Activated naive CD4-positive, alpha-beta T cell treated with anti-CD3 and anti-CD28 coated beads, Interleukin-2, amount 10 ng/mL, durations not matched to agents 7 days and 5 days (primary cell): ENCODE measurements at regions not wholly inside any gene's neighbourhood (a gene's known extent, or its start where the extent isn't known, plus 50 kb on each side); places are given as distances from the start of the nearest gene placed in this dataset.

Experiments used
- CTCF ChIA-PET: fragments of 350-600 bp; sonication (Branson Sonifier 250); formaldehyde crosslinking; loops from one replicate; lab custom pipeline; 2021; ENCODE audit warnings: antibody characterized with exemption; lab: Charles Lee
- DNase-seq: peaks from one replicate; pipeline ENCODE4 v3.0.0-alpha.2; 2020
- H3K27ac Mint-ChIP-seq: one replicate; pipeline ENCODE4 v1.8.0; 2021; ENCODE audit warnings: mild to moderate bottlenecking, moderate library complexity, mixed read lengths
- H3K27me3 Mint-ChIP-seq: one replicate; pipeline ENCODE4 v1.8.0; 2021; ENCODE audit warnings: mild to moderate bottlenecking, mixed read lengths
- H3K36me3 Mint-ChIP-seq: one replicate; pipeline ENCODE4 v1.8.0; 2021; ENCODE audit warnings: mixed read lengths
- H3K4me1 Mint-ChIP-seq: one replicate; pipeline ENCODE4 v1.8.0; 2021; ENCODE audit warnings: mixed read lengths
- H3K4me3 Mint-ChIP-seq: one replicate; pipeline ENCODE4 v1.8.0; 2021; ENCODE audit warnings: mild to moderate bottlenecking, moderate library complexity, mixed read lengths
- H3K9me3 Mint-ChIP-seq: one replicate; pipeline ENCODE4 v1.8.0; 2021; ENCODE audit warnings: mixed read lengths

DNA sequence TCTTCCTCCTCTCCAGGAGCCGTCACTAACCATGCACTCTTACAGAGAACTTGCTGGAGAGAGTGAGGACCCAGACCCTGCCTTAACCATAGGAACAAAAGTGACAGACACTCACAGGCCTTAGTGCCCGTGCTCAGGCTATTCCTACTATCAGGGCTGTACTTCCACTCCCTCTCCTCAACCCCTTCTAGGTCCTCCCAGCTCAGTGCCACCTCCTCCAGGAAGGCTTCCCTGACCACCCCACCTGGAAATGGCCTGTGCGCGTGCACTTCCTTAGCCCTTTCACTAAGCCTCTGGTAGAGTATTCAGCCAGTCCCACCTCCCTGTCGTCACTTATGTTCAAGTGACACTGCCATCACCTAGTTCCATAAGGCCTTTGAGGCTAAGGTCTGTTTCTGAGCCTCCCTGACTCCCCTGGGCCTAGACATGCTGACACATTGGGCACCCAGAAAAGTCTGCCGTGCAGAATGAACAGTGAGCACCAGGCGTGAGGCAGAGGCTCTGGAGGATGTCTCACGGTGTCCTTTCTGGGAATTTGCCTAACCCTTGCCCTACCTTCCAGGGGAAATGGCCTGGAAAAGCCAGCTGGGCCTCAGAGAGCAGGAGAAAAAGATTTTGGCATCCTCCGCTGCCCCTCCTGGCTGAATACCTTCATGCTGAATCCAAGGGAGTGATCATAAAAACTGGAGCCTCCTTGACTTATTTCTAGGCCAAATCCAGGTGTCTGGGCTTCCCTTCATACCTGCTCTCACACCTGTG lies 108.6 kb upstream of the SMAD3 start:
- H3K36me3 Mint-ChIP-seq = no peaks in the 10 kb centered on the region
- DNase-seq = no peak
- no peaks in the 10 kb centered on the region for H3K9me3 Mint-ChIP-seq
- H3K27me3 Mint-ChIP-seq = peaks cover 49% of the 10 kb centered on the region
- H3K4me3 Mint-ChIP-seq = no peak overlapping the region
- peaks cover 9% of the 10 kb centered on the region for H3K4me1 Mint-ChIP-seq
- H3K27ac Mint-ChIP-seq = no peak overlapping the region
- CTCF ChIA-PET = interaction anchor here (1.2 to 1.5 kb wide), 3 partner anchors 8 to 47 kb away, joined by 3 to 5 read pairs (median 4); no protein-coding TSS in a partner anchor

DNA sequence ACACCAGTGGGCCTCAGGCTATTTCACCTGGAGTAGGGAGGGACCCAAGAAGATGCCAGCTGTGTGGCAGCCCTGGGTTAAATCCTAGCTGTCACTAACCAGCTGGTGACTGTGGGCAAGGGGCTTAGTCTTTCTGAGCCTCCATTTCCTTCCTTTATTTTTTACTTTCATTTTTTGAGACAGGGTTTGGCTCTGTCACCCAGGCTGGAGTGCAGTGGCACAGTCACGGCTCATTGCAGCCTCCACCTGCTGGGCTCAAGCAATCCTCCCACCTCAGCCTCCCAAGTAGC lies 108.0 kb upstream of the SMAD3 start:
- Mint-ChIP-seq H3K4me3 (no peak overlapping the region), H3K9me3 (no peaks in the 10 kb centered on the region), H3K36me3 (no peaks in the 10 kb centered on the region), H3K27ac (no peak overlapping the region), H3K27me3 (peaks cover 47% of the 10 kb centered on the region), H3K4me1 (peaks cover 9% of the 10 kb centered on the region)
- CTCF ChIA-PET = interaction anchor here (1.2 to 1.5 kb wide), 3 partner anchors 9 to 47 kb away, joined by 3 to 5 read pairs (median 4); no protein-coding TSS in a partner anchor
- DNase-seq = no peak

DNA sequence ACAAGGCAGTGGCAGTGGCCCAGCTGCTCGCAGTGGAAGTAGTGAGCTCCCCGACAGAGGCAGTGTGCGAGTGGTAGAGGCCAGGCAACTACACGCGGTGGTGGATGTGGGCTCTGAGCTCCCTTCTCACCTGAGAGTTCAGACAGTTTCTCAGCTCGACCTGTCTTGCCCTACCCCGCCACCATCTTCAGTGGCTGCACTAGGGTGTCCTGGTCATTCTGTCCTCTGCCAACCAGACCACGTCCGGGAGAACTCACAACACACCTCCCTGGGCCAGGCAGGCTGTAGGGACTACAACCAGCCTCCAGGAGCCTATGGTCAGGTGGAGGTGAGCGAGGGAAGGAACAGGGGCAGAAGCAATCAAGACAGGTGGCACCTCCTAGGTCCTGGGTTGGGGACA lies 106.3 kb upstream of the SMAD3 start:
- no peak overlapping the region for H3K4me3 Mint-ChIP-seq
- H3K27ac Mint-ChIP-seq = no peak overlapping the region
- H3K27me3 Mint-ChIP-seq = peaks cover 32% of the 10 kb centered on the region
- peaks cover 9% of the 10 kb centered on the region for H3K4me1 Mint-ChIP-seq
- no peaks in the 10 kb centered on the region for H3K36me3 Mint-ChIP-seq
- H3K9me3 Mint-ChIP-seq = no peaks in the 10 kb centered on the region
- no peak for DNase-seq
- CTCF ChIA-PET = interaction anchor here (1.5 kb wide), 1 partner anchor 10 kb away, joined by 4 read pairs; no protein-coding TSS in a partner anchor

DNA sequence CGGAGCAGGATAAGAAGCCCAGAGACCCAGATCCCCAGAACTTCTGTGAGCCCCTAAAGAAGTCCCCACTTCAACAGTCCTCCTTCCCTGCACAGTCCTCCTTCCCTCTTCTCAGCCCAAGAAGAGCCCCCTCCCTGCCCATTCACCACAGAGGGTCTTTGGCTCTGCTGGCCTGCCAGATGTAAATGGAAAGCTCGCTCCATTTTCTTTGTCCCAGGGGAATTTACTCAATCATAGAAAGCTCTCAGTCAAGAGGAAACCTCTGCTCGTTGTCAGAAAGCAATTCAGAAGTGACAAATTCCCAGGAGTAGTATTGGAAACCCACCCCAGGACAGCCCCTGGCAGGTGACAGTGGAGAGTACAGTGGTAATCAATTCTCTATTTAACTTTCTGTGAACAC lies 105.5 kb upstream of the SMAD3 start:
- Mint-ChIP-seq H3K4me1 (peaks cover 9% of the 10 kb centered on the region), H3K27me3 (peaks cover 30% of the 10 kb centered on the region), H3K27ac (no peak overlapping the region), H3K36me3 (no peaks in the 10 kb centered on the region), H3K9me3 (no peaks in the 10 kb centered on the region), H3K4me3 (no peak overlapping the region)
- CTCF ChIA-PET = interaction anchor here (0.9 to 1.5 kb wide), 2 partner anchors 9 to 57 kb away, joined by 3 to 4 read pairs; no protein-coding TSS in a partner anchor
- DNase-seq = no peak

DNA sequence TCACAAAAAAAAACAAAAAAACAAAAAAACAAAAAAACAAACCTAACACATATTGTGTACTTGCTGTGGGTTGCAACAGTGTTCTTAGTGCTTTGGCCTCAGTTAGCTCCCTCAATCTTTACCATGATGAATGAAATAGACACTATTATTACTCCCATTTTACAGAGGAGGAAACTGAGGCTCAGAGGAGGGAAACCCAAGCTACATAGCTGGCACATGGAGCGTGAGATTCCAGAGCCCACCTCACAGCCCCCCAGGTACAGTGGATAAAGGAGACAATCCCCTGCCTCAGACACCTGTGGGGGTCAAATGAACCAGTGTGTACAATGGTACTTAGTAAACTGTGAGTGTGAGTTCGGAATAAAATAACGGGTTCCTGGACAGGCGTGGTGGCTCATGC lies 104.9 kb upstream of the SMAD3 start:
- peaks cover 32% of the 10 kb centered on the region for H3K27me3 Mint-ChIP-seq
- CTCF ChIA-PET = interaction anchor here (0.9 to 1.5 kb wide), 2 partner anchors 9 to 57 kb away, joined by 3 to 4 read pairs; no protein-coding TSS in a partner anchor
- no peak overlapping the region for H3K27ac Mint-ChIP-seq
- peaks cover 9% of the 10 kb centered on the region for H3K4me1 Mint-ChIP-seq
- H3K9me3 Mint-ChIP-seq = no peaks in the 10 kb centered on the region
- no peak overlapping the region for H3K4me3 Mint-ChIP-seq
- no peak for DNase-seq
- H3K36me3 Mint-ChIP-seq = no peaks in the 10 kb centered on the region

DNA sequence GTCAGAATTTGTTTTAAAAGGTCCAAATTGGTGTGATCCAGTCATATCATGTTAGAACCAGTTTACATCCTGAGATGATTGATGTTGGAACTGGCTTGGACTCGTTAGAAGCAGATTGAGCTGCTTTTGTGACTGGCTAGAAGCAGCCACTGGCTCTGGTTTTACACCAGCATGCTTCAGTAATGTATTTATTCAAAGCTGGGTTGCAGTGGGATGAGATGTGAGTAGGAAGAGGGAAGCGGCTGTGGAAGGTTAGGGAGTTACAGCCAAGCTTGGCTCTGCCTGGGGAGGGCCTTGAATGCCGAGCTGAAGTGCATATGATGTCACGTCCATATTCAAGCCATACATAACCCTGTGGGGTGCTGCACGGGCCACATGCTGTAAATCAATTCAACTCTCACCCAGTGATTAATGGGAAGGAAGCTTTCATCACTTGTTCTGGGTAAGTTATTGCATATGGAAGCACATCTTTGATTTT lies 104.0 kb upstream of the SMAD3 start:
- Mint-ChIP-seq H3K27me3 (peaks cover 25% of the 10 kb centered on the region), H3K4me3 (no peak overlapping the region), H3K4me1 (peaks cover 9% of the 10 kb centered on the region), H3K27ac (no peak overlapping the region), H3K36me3 (no peaks in the 10 kb centered on the region), H3K9me3 (no peaks in the 10 kb centered on the region)
- CTCF ChIA-PET = interaction anchor here (1.2 to 1.4 kb wide), 2 partner anchors 8 to 15 kb away, joined by 3 read pairs; no protein-coding TSS in a partner anchor
- DNase-seq = no peak

DNA sequence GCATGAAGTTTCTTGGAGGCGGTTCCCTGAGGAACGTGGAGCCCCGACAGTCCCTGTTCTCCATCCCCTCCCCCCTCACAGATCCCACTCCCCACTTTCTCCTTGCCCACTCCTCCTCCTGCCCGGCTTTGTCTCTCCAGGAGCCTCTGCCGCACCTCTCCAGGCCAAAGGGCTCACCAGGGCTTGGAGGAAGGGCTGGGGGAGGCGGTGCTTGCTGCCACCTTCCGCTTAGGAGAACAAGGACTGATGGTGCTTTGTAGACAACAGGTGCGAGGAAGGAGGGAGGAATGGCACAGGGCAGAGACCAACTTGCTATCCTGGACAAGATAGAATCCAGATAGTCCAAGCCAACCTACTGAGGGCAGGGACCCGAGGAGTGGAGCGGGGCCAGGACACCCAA lies 103.5 kb upstream of the SMAD3 start:
- H3K4me3 Mint-ChIP-seq = no peak overlapping the region
- no peaks in the 10 kb centered on the region for H3K9me3 Mint-ChIP-seq
- no peaks in the 10 kb centered on the region for H3K36me3 Mint-ChIP-seq
- CTCF ChIA-PET = interaction anchor here (0.7 to 1.4 kb wide), 4 partner anchors 9 to 16 kb away, joined by 3 to 4 read pairs (median 3); no protein-coding TSS in a partner anchor
- no peak overlapping the region for H3K27ac Mint-ChIP-seq
- H3K4me1 Mint-ChIP-seq = peaks cover 8% of the 10 kb centered on the region
- H3K27me3 Mint-ChIP-seq = peaks cover 20% of the 10 kb centered on the region
- DNase-seq = no peak

DNA sequence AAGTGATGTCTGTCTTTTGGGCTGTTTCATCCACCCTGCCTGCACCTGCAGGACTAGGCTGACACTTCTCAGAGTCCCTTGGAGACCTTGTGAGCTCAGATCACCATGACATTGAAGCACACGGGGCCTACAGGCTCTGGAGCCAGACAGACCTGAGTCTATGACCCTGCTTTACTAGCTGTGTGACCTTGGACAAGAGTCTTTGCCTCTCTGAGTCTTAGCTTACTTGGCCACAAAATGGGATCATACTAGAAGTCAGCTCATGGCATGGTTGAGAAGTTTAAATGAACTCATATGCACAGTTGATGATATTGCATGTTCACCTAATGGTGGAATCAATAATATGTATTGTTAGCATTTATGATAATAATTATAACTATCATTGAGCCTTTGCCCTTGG lies 102.9 kb upstream of the SMAD3 start:
- peaks cover 1% of the 10 kb centered on the region for H3K4me1 Mint-ChIP-seq
- no peaks in the 10 kb centered on the region for H3K9me3 Mint-ChIP-seq
- no peak overlapping the region for H3K27ac Mint-ChIP-seq
- H3K36me3 Mint-ChIP-seq = no peaks in the 10 kb centered on the region
- no peak for DNase-seq
- peaks cover 20% of the 10 kb centered on the region for H3K27me3 Mint-ChIP-seq
- CTCF ChIA-PET = interaction anchor here (0.7 to 1.4 kb wide), 3 partner anchors 9 to 16 kb away, joined by 3 to 4 read pairs (median 3); no protein-coding TSS in a partner anchor
- no peak overlapping the region for H3K4me3 Mint-ChIP-seq

DNA sequence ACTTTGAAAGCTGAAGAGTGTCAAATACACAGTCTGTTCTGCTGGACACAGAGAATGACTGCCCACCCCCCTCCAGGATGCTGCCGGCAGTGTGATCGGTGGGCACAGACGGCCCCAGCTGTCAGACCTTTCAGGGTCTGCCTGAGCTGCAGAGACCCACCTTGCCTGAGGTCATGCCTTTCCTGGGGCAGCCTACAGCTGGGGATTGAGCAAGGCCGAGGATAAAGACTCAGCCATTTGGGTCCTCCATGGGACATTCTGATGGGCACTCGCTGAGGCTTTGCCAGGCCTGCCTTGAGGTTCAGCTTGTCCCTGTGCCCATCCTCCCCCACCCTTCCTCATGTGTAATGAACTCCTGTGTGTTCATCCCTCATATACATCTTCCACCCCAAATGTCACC lies 102.3 kb upstream of the SMAD3 start:
- H3K36me3 Mint-ChIP-seq = no peaks in the 10 kb centered on the region
- H3K27ac Mint-ChIP-seq = no peak overlapping the region
- no peak for DNase-seq
- H3K4me3 Mint-ChIP-seq = no peak overlapping the region
- CTCF ChIA-PET = interaction anchor here (1.2 kb wide), 1 partner anchor 17 kb away, joined by 4 read pairs; no protein-coding TSS in a partner anchor
- H3K27me3 Mint-ChIP-seq = peaks cover 20% of the 10 kb centered on the region
- no peaks in the 10 kb centered on the region for H3K9me3 Mint-ChIP-seq
- no peaks in the 10 kb centered on the region for H3K4me1 Mint-ChIP-seq

DNA sequence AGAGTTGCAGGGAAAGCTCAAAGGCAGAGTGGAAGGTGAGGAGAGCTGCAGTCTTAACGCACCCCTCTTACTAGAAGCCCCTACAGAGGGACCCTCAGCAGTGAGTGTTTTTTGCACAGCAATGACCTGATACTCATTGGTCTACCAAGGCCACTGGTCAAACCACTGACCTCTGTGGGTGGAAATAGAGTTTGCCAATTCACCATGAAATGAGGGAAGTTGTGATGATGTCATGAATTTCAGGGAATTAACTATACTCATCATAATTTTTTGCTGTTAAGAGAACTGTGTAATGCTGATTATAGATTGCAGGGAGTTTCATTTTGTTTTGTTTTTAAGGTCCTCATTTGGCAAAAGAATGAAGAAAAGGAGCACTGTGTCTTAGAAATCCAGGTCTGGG lies 101.7 kb upstream of the SMAD3 start:
- Mint-ChIP-seq H3K9me3 (no peaks in the 10 kb centered on the region), H3K27ac (no peak overlapping the region), H3K4me1 (no peaks in the 10 kb centered on the region), H3K27me3 (peaks cover 16% of the 10 kb centered on the region), H3K4me3 (no peak overlapping the region), H3K36me3 (no peaks in the 10 kb centered on the region)
- DNase-seq = no peak
- CTCF ChIA-PET = no interaction called here

DNA sequence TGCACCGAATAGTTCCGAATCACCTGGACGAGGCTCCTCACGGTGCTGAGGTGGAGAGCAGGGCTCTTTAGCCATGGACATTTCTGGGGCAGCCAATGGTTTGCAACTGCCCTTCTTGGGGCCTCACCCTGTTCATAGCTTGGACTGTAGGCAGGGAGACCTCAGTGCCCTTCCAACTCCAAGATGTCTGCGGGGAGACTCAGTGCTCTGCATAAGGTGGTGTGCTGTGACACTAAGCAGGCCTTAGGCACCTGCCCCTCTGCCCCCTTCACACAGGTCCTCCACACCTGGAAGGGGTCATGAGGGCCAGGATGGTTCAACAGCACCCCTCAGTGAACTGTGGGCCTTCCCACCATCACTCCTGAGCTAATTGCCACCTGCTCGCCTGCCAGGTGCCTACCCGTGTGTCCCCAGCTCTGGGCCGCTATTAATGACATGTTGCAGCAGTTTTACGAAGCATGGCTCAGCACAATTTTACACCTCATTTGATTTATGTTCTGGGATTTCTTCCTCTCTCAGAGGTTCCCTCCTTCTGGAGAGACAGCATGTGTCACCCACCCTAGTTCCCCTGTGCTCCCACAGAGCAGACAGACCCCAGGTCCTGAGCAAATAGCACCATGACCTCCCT lies 101.2 kb upstream of the SMAD3 start:
- Mint-ChIP-seq H3K4me3 (no peak overlapping the region), H3K36me3 (no peaks in the 10 kb centered on the region), H3K27ac (no peak overlapping the region), H3K9me3 (no peaks in the 10 kb centered on the region), H3K4me1 (no peaks in the 10 kb centered on the region), H3K27me3 (peaks cover 13% of the 10 kb centered on the region)
- CTCF ChIA-PET = interaction anchor here (0.6 kb wide), 1 partner anchor 19 kb away, joined by 3 read pairs; no protein-coding TSS in a partner anchor
- no peak for DNase-seq

DNA sequence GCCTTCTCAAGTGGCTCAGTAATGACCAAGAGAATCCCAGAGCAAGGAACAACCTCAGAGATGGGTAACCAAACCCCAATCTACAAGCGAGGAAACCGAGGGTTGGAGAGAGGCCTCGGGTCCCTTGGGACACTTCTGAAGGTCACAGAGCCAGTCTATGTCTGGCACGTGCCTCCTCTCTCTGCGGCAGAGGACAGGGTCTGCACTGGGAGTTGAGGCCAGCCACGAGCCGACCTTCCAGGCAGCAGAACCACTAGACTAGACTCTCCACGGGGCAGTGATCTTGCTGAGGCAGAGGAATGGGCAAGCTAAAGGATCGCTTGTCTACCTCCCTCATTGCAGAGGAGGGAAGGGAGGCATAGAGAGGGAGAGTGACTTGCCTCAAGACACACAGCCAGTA lies 100.6 kb upstream of the SMAD3 start:
- H3K4me3 Mint-ChIP-seq = no peak overlapping the region
- DNase-seq = no peak
- no peaks in the 10 kb centered on the region for H3K4me1 Mint-ChIP-seq
- peaks cover 8% of the 10 kb centered on the region for H3K27me3 Mint-ChIP-seq
- no peaks in the 10 kb centered on the region for H3K36me3 Mint-ChIP-seq
- H3K9me3 Mint-ChIP-seq = no peaks in the 10 kb centered on the region
- CTCF ChIA-PET = interaction anchor here (0.6 kb wide), 1 partner anchor 19 kb away, joined by 3 read pairs; no protein-coding TSS in a partner anchor
- no peak overlapping the region for H3K27ac Mint-ChIP-seq

DNA sequence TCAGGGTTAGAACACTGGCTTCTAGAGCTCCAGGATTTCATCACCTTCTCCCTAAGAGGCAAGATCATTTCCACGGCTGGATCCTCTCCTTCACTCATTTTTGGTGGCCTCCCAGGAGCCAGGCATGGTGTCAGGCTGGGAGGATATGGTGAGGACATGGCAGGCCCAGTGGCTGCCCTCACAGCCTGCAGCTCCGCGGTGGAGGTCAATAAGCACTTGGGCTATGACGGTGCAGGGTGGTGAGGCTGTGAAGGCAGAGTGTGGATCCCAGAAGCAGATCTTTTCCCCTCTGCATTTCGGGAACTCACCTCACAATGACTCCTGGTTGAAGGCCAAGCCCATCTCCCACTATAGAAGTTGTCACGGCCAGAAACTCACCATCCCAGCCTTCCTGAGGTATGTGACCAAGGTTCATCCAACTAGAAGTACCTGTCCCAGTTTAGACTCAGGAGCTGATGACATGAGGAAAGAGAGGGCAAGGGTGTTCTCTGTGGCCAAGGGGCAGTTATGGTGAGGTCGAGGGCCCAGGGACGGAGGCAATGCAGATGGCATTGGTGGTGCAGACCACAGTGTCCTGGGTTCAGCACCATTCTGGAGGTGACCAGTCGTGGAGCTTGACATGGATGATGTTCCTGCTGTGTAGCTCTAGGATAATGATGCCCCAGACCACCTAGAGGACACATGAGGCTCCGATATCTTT lies 100.1 kb upstream of the SMAD3 start:
- peaks cover 6% of the 10 kb centered on the region for H3K27me3 Mint-ChIP-seq
- no peak overlapping the region for H3K4me3 Mint-ChIP-seq
- no peak overlapping the region for H3K27ac Mint-ChIP-seq
- H3K36me3 Mint-ChIP-seq = no peaks in the 10 kb centered on the region
- no peaks in the 10 kb centered on the region for H3K9me3 Mint-ChIP-seq
- DNase-seq = no peak
- no peaks in the 10 kb centered on the region for H3K4me1 Mint-ChIP-seq
- CTCF ChIA-PET = interaction anchor here (0.6 to 0.7 kb wide), 2 partner anchors 20 to 335 kb away, joined by 3 read pairs; no protein-coding TSS in a partner anchor

DNA sequence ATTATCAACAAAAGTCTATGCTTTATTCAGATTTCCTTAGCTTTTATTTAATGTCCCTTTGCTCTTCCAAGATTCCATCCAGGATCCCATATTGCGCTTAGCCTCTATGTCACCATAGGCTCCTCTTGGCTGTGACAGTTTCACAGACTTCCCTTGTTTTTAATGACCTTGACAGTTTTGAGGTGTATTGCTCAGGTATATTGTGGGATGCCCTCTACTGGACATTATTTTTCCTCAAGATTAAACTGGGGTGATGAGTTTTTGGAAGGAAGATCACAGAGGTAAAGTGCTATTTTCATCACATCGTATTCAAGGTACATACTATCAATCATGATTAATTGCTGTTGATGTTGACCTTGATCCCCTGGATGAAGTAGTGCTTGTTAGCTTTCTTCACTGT lies 99.1 kb upstream of the SMAD3 start:
- H3K4me1 Mint-ChIP-seq = no peaks in the 10 kb centered on the region
- H3K4me3 Mint-ChIP-seq = no peak overlapping the region
- H3K27ac Mint-ChIP-seq = no peak overlapping the region
- no peaks in the 10 kb centered on the region for H3K36me3 Mint-ChIP-seq
- H3K9me3 Mint-ChIP-seq = no peaks in the 10 kb centered on the region
- H3K27me3 Mint-ChIP-seq = peaks cover 6% of the 10 kb centered on the region
- DNase-seq = no peak
- CTCF ChIA-PET = interaction anchor here (0.7 to 1.1 kb wide), 2 partner anchors 8 to 334 kb away, joined by 3 read pairs; no protein-coding TSS in a partner anchor
